Activated CD8-positive, alpha-beta T cell treated with anti-CD3 and anti-CD28 coated beads, Interleukin-2, amount 10 ng/mL, durations not matched to agents 7 days and 5 days (primary cell): ENCODE measurements at regions not wholly inside any gene's neighbourhood (a gene's known extent, or its start where the extent isn't known, plus 50 kb on each side); places are given as distances from the start of the nearest gene placed in this dataset.

Experiments
- ATAC-seq: fragments of 150-1000 bp; cut with Tn5 transposase; one replicate; pipeline ENCODE4 v1.10.0; 2021; ENCODE audit warnings: moderate library complexity
- CTCF ChIA-PET: fragments of 350-600 bp; sonication (Branson Sonifier 250); formaldehyde crosslinking; loops from one replicate; lab custom pipeline; 2021; ENCODE audit warnings: antibody characterized with exemption; lab: Charles Lee
- POLR2A ChIA-PET: fragments of 350-600 bp; sonication (Branson Sonifier 250); formaldehyde crosslinking; loops from one replicate; lab custom pipeline; 2021; ENCODE audit warnings: antibody characterized with exemption; lab: Charles Lee
- DNase-seq: peaks from one replicate; pipeline ENCODE4 v3.0.0-alpha.2; 2020
- H3K27ac Mint-ChIP-seq: one replicate; pipeline ENCODE4 v1.8.0; 2021; ENCODE audit warnings: mild to moderate bottlenecking, mixed read lengths
- H3K27me3 Mint-ChIP-seq: one replicate; pipeline ENCODE4 v1.8.0; 2021; ENCODE audit warnings: low read depth, mixed read lengths
- H3K36me3 Mint-ChIP-seq: one replicate; pipeline ENCODE4 v1.8.0; 2021; ENCODE audit warnings: low read depth, mixed read lengths
- H3K4me1 Mint-ChIP-seq: one replicate; pipeline ENCODE4 v1.8.0; 2021; ENCODE audit warnings: low read depth, mixed read lengths
- H3K4me3 Mint-ChIP-seq: one replicate; pipeline ENCODE4 v1.8.0; 2021; ENCODE audit warnings: mild to moderate bottlenecking, mixed read lengths
- H3K9me3 Mint-ChIP-seq: one replicate; pipeline ENCODE4 v1.8.0; 2022; ENCODE audit warnings: mixed read lengths; ENCODE audit not compliant: insufficient read depth

- ATAC-seq (no peak), DNase-seq (no peak)
- ChIA-PET CTCF (no interaction called here), POLR2A (no interaction called here)
- no peak overlapping the region for H3K27ac Mint-ChIP-seq
- no peaks in the 10 kb centered on the region for H3K36me3 Mint-ChIP-seq
- no peaks in the 10 kb centered on the region for H3K9me3 Mint-ChIP-seq
- no peaks in the 10 kb centered on the region for H3K27me3 Mint-ChIP-seq
- H3K4me1 Mint-ChIP-seq: no peaks in the 10 kb centered on the region
- no peak overlapping the region for H3K4me3 Mint-ChIP-seq
These were observed 112.8 kb upstream of the TMEFF2 start for GRCh38 chr2:192307530-192307929.

DNA sequence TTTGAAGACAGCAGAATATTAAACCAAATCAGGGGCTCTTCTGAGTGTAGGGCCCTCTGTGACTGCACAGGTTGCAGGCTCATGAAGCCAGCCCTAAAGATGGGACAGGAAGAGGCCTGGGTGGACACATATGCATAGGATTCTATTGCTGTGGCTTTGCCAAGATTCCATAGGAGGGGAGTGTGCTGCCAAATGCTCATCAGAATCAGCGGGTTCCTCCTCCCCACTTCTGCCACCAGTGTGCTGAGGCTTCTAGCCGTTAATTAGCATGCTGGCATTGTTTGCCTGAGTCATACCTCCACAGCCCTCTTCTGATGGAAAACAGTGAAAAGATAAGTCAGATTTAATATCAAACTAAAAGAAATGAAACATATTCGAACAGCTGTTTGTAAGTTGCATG, 103.9 kb upstream of the TMEFF2 start:
- H3K4me1 Mint-ChIP-seq: no peaks in the 10 kb centered on the region
- no peaks in the 10 kb centered on the region for H3K9me3 Mint-ChIP-seq
- no peak overlapping the region for H3K4me3 Mint-ChIP-seq
- ATAC-seq: no peak
- ChIA-PET POLR2A (no interaction called here), CTCF (no interaction called here)
- H3K36me3 Mint-ChIP-seq: no peaks in the 10 kb centered on the region
- DNase-seq: no peak
- H3K27me3 Mint-ChIP-seq: no peaks in the 10 kb centered on the region
- no peak overlapping the region for H3K27ac Mint-ChIP-seq

- ATAC-seq: no peak
- CTCF ChIA-PET: no interaction called here
- Mint-ChIP-seq H3K9me3 (no peaks in the 10 kb centered on the region), H3K4me3 (no peak overlapping the region), H3K4me1 (no peaks in the 10 kb centered on the region), H3K27me3 (no peaks in the 10 kb centered on the region), H3K36me3 (no peaks in the 10 kb centered on the region), H3K27ac (no peak overlapping the region)
- no peak for DNase-seq
- POLR2A ChIA-PET: no interaction called here
These were observed 97.7 kb upstream of the TMEFF2 start for GRCh38 chr2:192292478-192292877.

- CTCF ChIA-PET: no interaction called here
- Mint-ChIP-seq H3K9me3 (no peaks in the 10 kb centered on the region), H3K4me1 (no peaks in the 10 kb centered on the region)
These were observed 93.6 kb upstream of the TMEFF2 start for GRCh38 chr2:192288295-192288694.

GRCh38 chr2:192286093-192286701, 91.5 kb upstream of the TMEFF2 start:
- H3K36me3 Mint-ChIP-seq: no peaks in the 10 kb centered on the region
- DNase-seq (no peak), ATAC-seq (no peak)
- CTCF ChIA-PET: interaction anchor here (0.7 kb wide), 1 partner anchor 901 kb away, joined by 3 read pairs; no protein-coding TSS in a partner anchor
- H3K9me3 Mint-ChIP-seq: no peaks in the 10 kb centered on the region
- H3K4me3 Mint-ChIP-seq: no peak overlapping the region
- no peaks in the 10 kb centered on the region for H3K27me3 Mint-ChIP-seq
- no peaks in the 10 kb centered on the region for H3K4me1 Mint-ChIP-seq
- POLR2A ChIA-PET: no interaction called here
- H3K27ac Mint-ChIP-seq: no peak overlapping the region

More at GRCh38 chr2:192288295-192288694, 93.6 kb upstream of the TMEFF2 start:
- no peak overlapping the region for H3K27ac Mint-ChIP-seq
- POLR2A ChIA-PET: no interaction called here
- H3K4me3 Mint-ChIP-seq: no peak overlapping the region
- no peaks in the 10 kb centered on the region for H3K27me3 Mint-ChIP-seq
- H3K36me3 Mint-ChIP-seq: no peaks in the 10 kb centered on the region
- ATAC-seq (no peak), DNase-seq (no peak)

GRCh38 chr2:192283450-192283849, 88.7 kb upstream of the TMEFF2 start:
- ChIA-PET POLR2A (no interaction called here), CTCF (no interaction called here)
- DNase-seq (no peak), ATAC-seq (no peak)
- no peaks in the 10 kb centered on the region for H3K4me1 Mint-ChIP-seq
- H3K4me3 Mint-ChIP-seq: no peak overlapping the region
- H3K36me3 Mint-ChIP-seq: no peaks in the 10 kb centered on the region
- H3K27ac Mint-ChIP-seq: no peak overlapping the region
- no peaks in the 10 kb centered on the region for H3K9me3 Mint-ChIP-seq
- no peaks in the 10 kb centered on the region for H3K27me3 Mint-ChIP-seq

- ATAC-seq (no peak), DNase-seq (no peak)
- Mint-ChIP-seq H3K9me3 (no peaks in the 10 kb centered on the region), H3K4me1 (no peaks in the 10 kb centered on the region), H3K27me3 (no peaks in the 10 kb centered on the region), H3K27ac (no peak overlapping the region), H3K4me3 (no peak overlapping the region), H3K36me3 (no peaks in the 10 kb centered on the region)
- ChIA-PET CTCF (no interaction called here), POLR2A (no interaction called here)
These were observed 84.0 kb upstream of the TMEFF2 start for GRCh38 chr2:192278701-192279100.

DNA sequence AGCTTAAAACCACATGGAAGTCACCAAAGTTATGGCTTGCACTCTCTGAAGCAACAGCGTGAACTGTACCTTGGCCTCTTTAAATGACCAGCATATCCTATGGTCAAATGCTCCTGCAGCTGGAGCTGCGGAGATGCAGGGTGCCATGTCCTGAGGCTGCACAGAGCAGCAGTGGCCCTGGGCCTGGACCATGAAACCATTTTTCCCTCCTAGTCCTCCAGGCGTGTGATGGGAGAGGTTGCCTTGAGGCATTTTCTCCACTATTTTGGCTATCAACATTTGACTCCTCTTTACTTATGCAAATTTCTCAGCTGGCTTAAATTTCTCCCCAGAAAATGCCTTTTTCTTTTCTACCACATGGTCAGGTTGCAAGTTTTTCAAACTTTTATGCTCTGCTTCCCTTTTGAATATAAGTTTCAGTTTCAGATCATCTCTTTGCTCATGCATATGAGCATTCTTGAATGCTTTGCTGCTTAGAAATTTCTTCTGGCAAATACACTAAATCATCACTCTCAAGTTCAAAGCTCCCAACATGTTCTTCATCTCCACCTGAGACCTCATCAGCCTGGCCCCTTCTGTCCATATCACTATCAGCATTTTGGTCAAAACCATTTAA, 82.9 kb upstream of the TMEFF2 start:
- no peak overlapping the region for H3K4me3 Mint-ChIP-seq
- H3K27me3 Mint-ChIP-seq: no peaks in the 10 kb centered on the region
- no peaks in the 10 kb centered on the region for H3K36me3 Mint-ChIP-seq
- POLR2A ChIA-PET: no interaction called here
- no peaks in the 10 kb centered on the region for H3K9me3 Mint-ChIP-seq
- DNase-seq: no peak
- CTCF ChIA-PET: no interaction called here
- H3K4me1 Mint-ChIP-seq: no peaks in the 10 kb centered on the region
- H3K27ac Mint-ChIP-seq: no peak overlapping the region
- ATAC-seq: no peak

DNA sequence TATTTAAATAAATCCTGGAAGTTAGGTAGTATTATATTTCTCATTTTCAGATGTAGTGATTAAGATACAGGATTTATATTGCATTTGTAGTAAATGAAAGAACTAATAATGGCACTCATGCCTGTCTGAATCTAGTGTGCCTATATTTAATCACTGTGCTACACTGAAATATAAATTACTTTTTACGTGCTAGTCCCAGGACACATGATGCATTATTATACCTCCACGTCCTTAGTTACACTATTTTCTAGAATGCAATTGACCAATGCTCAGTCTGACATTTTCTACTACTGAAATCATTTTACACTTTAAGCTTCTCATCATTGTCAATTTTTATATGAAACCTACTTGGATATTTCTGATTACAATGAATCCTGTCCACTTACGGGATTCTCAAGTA, 80.9 kb upstream of the TMEFF2 start:
- DNase-seq (no peak), ATAC-seq (no peak)
- Mint-ChIP-seq H3K4me1 (no peaks in the 10 kb centered on the region), H3K9me3 (no peaks in the 10 kb centered on the region), H3K27me3 (no peaks in the 10 kb centered on the region), H3K27ac (no peak overlapping the region), H3K4me3 (no peak overlapping the region), H3K36me3 (no peaks in the 10 kb centered on the region)
- CTCF ChIA-PET: no interaction called here
- POLR2A ChIA-PET: no interaction called here

DNA sequence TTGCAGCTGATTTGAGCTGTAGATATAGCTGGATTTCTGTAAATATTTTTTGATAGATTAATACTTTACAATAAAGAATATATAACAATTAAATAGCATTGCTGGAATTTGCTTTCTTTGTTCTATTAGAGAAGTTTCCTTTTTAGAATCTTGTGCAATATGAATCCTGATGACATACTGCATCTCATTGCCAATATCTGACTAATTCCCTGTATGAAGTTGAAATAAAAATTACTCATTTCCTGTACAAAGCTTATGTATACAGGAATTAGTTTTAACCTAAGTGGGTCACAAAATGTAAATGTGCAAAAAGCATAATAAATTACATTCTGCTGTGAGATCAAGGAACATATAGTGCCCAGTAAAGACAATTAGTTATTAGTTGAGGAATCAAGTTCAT, 72.8 kb upstream of the TMEFF2 start:
- Mint-ChIP-seq H3K9me3 (no peaks in the 10 kb centered on the region), H3K27me3 (no peaks in the 10 kb centered on the region), H3K4me1 (no peaks in the 10 kb centered on the region), H3K4me3 (no peak overlapping the region), H3K27ac (no peak overlapping the region), H3K36me3 (no peaks in the 10 kb centered on the region)
- DNase-seq (no peak), ATAC-seq (no peak)
- ChIA-PET POLR2A (no interaction called here), CTCF (no interaction called here)

DNA sequence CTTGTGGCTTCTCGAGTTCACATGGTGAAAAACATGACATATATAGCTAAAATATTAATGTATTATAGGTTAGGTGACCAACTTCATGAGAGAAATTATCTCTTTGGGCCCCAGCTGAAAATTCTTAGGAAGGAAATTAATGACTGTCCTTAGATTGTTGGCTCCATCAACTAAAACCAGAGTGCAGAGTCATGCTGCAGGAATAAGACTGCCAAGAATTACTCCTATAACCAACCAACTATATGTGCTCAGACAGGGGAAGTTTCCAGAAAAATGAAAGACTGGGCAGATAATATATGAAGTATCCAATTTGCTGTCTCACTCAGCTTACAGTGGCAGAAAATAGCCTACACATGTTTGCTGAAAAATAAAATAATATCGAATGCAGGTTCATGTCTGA, 71.0 kb upstream of the TMEFF2 start:
- H3K27me3 Mint-ChIP-seq: no peaks in the 10 kb centered on the region
- CTCF ChIA-PET: no interaction called here
- H3K4me3 Mint-ChIP-seq: no peak overlapping the region
- H3K27ac Mint-ChIP-seq: no peak overlapping the region
- H3K4me1 Mint-ChIP-seq: no peaks in the 10 kb centered on the region
- DNase-seq: no peak
- no peaks in the 10 kb centered on the region for H3K36me3 Mint-ChIP-seq
- ATAC-seq: no peak
- no peaks in the 10 kb centered on the region for H3K9me3 Mint-ChIP-seq
- POLR2A ChIA-PET: no interaction called here

GRCh38 chr2:192254444-192254843, 59.7 kb upstream of the TMEFF2 start:
- no peaks in the 10 kb centered on the region for H3K9me3 Mint-ChIP-seq
- CTCF ChIA-PET: no interaction called here

GRCh38 chr2:192253692-192254091, 59.0 kb upstream of the TMEFF2 start:
- no peak for ATAC-seq
- Mint-ChIP-seq H3K9me3 (no peaks in the 10 kb centered on the region), H3K36me3 (no peaks in the 10 kb centered on the region), H3K27me3 (no peaks in the 10 kb centered on the region), H3K4me3 (no peak overlapping the region), H3K4me1 (no peaks in the 10 kb centered on the region), H3K27ac (no peak overlapping the region)
- POLR2A ChIA-PET: no interaction called here
- no peak for DNase-seq
- CTCF ChIA-PET: no interaction called here

More at GRCh38 chr2:192254444-192254843, 59.7 kb upstream of the TMEFF2 start:
- ATAC-seq (no peak), DNase-seq (no peak)
- POLR2A ChIA-PET: no interaction called here
- no peaks in the 10 kb centered on the region for H3K27me3 Mint-ChIP-seq
- no peak overlapping the region for H3K27ac Mint-ChIP-seq
- no peak overlapping the region for H3K4me3 Mint-ChIP-seq
- no peaks in the 10 kb centered on the region for H3K4me1 Mint-ChIP-seq
- H3K36me3 Mint-ChIP-seq: no peaks in the 10 kb centered on the region
